Stimulated activated memory B cell treated with anti-CD40 and anti-IgM and Interleukin-4, amounts not matched to agents 10 μg/mL and 1 μg/mL and 100 μg/mL, for 72 hours (primary cell): ENCODE measurements at regions not wholly inside any gene's neighbourhood (a gene's known extent, or its start where the extent isn't known, plus 50 kb on each side); places are given as distances from the start of the nearest gene placed in this dataset.

Experiments used
- ATAC-seq: fragments of 150-1000 bp; cut with Tn5 transposase; 2 replicates; pipeline ENCODE4 v1.10.0; 2021
- H3K27ac Mint-ChIP-seq: one replicate; pipeline ENCODE4 v1.8.0; 2022; ENCODE audit warnings: mild to moderate bottlenecking, mixed read lengths
- H3K27me3 Mint-ChIP-seq: one replicate; pipeline ENCODE4 v1.8.0; 2022; ENCODE audit warnings: mixed read lengths
- H3K36me3 Mint-ChIP-seq: one replicate; pipeline ENCODE4 v1.8.0; 2022; ENCODE audit warnings: mixed read lengths
- H3K4me1 Mint-ChIP-seq: one replicate; pipeline ENCODE4 v1.8.0; 2022; ENCODE audit warnings: mixed read lengths
- H3K4me3 Mint-ChIP-seq: one replicate; pipeline ENCODE4 v1.8.0; 2022; ENCODE audit warnings: mild to moderate bottlenecking, moderate library complexity, mixed read lengths
- H3K9me3 Mint-ChIP-seq: one replicate; pipeline ENCODE4 v1.8.0; 2022; ENCODE audit warnings: mixed read lengths

- Mint-ChIP-seq H3K4me1 (no peaks in the 10 kb centered on the region), H3K4me3 (no peak overlapping the region), H3K36me3 (no peaks in the 10 kb centered on the region), H3K27ac (no peak overlapping the region), H3K9me3 (no peaks in the 10 kb centered on the region), H3K27me3 (no peaks in the 10 kb centered on the region)
- ATAC-seq, result no peak
Observed at GRCh38 chr11:92492372-92492771, 267.8 kb downstream of the FAT3 start.

GRCh38 chr11:92495107-92495793 is 270.6 kb downstream of the FAT3 start:
- Mint-ChIP-seq H3K27ac (no peak overlapping the region), H3K4me1 (no peaks in the 10 kb centered on the region), H3K36me3 (no peaks in the 10 kb centered on the region), H3K27me3 (no peaks in the 10 kb centered on the region), H3K9me3 (no peaks in the 10 kb centered on the region), H3K4me3 (no peak overlapping the region)
- ATAC-seq, result no peak

GRCh38 chr11:92500453-92500852 is 275.8 kb downstream of the FAT3 start:
- H3K27ac Mint-ChIP-seq, result no peak overlapping the region
- H3K36me3 Mint-ChIP-seq, result no peaks in the 10 kb centered on the region
- no peaks in the 10 kb centered on the region for H3K9me3 Mint-ChIP-seq
- no peaks in the 10 kb centered on the region for H3K27me3 Mint-ChIP-seq
- no peaks in the 10 kb centered on the region for H3K4me1 Mint-ChIP-seq
- H3K4me3 Mint-ChIP-seq, result no peak overlapping the region
- no peak for ATAC-seq

- H3K4me1 Mint-ChIP-seq, result no peaks in the 10 kb centered on the region
- H3K27me3 Mint-ChIP-seq, result no peaks in the 10 kb centered on the region
- no peak for ATAC-seq
- H3K4me3 Mint-ChIP-seq, result no peak overlapping the region
- H3K27ac Mint-ChIP-seq, result no peak overlapping the region
- no peaks in the 10 kb centered on the region for H3K36me3 Mint-ChIP-seq
- H3K9me3 Mint-ChIP-seq, result no peaks in the 10 kb centered on the region
Observed at GRCh38 chr11:92501066-92501739, 276.6 kb downstream of the FAT3 start.

GRCh38 chr11:92504004-92504403 is 279.4 kb downstream of the FAT3 start:
- H3K36me3 Mint-ChIP-seq, result no peaks in the 10 kb centered on the region
- H3K27ac Mint-ChIP-seq, result no peak overlapping the region
- ATAC-seq, result no peak
- H3K27me3 Mint-ChIP-seq, result no peaks in the 10 kb centered on the region
- H3K4me3 Mint-ChIP-seq, result no peak overlapping the region
- H3K9me3 Mint-ChIP-seq, result no peaks in the 10 kb centered on the region
- no peaks in the 10 kb centered on the region for H3K4me1 Mint-ChIP-seq

- Mint-ChIP-seq H3K4me3 (no peak overlapping the region), H3K9me3 (no peaks in the 10 kb centered on the region), H3K27ac (no peak overlapping the region), H3K4me1 (no peaks in the 10 kb centered on the region), H3K27me3 (no peaks in the 10 kb centered on the region), H3K36me3 (no peaks in the 10 kb centered on the region)
- ATAC-seq, result no peak
Observed at GRCh38 chr11:92504534-92504933, 279.9 kb downstream of the FAT3 start.

- Mint-ChIP-seq H3K27me3 (no peaks in the 10 kb centered on the region), H3K4me3 (no peak overlapping the region), H3K9me3 (no peaks in the 10 kb centered on the region), H3K4me1 (no peaks in the 10 kb centered on the region), H3K36me3 (no peaks in the 10 kb centered on the region), H3K27ac (no peak overlapping the region)
- no peak for ATAC-seq
Observed at GRCh38 chr11:92505689-92506088, 281.1 kb downstream of the FAT3 start.

- ATAC-seq, result no peak
- no peaks in the 10 kb centered on the region for H3K27me3 Mint-ChIP-seq
- H3K9me3 Mint-ChIP-seq, result no peaks in the 10 kb centered on the region
- no peak overlapping the region for H3K27ac Mint-ChIP-seq
- H3K4me1 Mint-ChIP-seq, result no peaks in the 10 kb centered on the region
- no peak overlapping the region for H3K4me3 Mint-ChIP-seq
- no peaks in the 10 kb centered on the region for H3K36me3 Mint-ChIP-seq
Observed at GRCh38 chr11:92506809-92507336, 282.3 kb downstream of the FAT3 start.

- Mint-ChIP-seq H3K27me3 (no peaks in the 10 kb centered on the region), H3K4me3 (no peak overlapping the region), H3K27ac (no peak overlapping the region), H3K36me3 (no peaks in the 10 kb centered on the region), H3K4me1 (no peaks in the 10 kb centered on the region), H3K9me3 (no peaks in the 10 kb centered on the region)
- ATAC-seq, result no peak
Observed at GRCh38 chr11:92510591-92510990, 286.0 kb downstream of the FAT3 start.

- no peak overlapping the region for H3K27ac Mint-ChIP-seq
- ATAC-seq, result no peak
- peaks cover 3% of the 10 kb centered on the region for H3K9me3 Mint-ChIP-seq
- H3K4me3 Mint-ChIP-seq, result no peak overlapping the region
- no peaks in the 10 kb centered on the region for H3K4me1 Mint-ChIP-seq
- H3K36me3 Mint-ChIP-seq, result no peaks in the 10 kb centered on the region
- H3K27me3 Mint-ChIP-seq, result no peaks in the 10 kb centered on the region
Observed at GRCh38 chr11:92511522-92512203, 287.0 kb downstream of the FAT3 start.

- no peak overlapping the region for H3K4me3 Mint-ChIP-seq
- H3K27me3 Mint-ChIP-seq, result no peaks in the 10 kb centered on the region
- H3K9me3 Mint-ChIP-seq, result peaks cover 5% of the 10 kb centered on the region
- no peak overlapping the region for H3K27ac Mint-ChIP-seq
- no peaks in the 10 kb centered on the region for H3K4me1 Mint-ChIP-seq
- no peak for ATAC-seq
- no peaks in the 10 kb centered on the region for H3K36me3 Mint-ChIP-seq
Observed at GRCh38 chr11:92512204-92512569, 287.6 kb downstream of the FAT3 start.

- H3K9me3 Mint-ChIP-seq, result no peaks in the 10 kb centered on the region
- no peaks in the 10 kb centered on the region for H3K4me1 Mint-ChIP-seq
- no peak overlapping the region for H3K27ac Mint-ChIP-seq
- H3K4me3 Mint-ChIP-seq, result no peak overlapping the region
- no peaks in the 10 kb centered on the region for H3K27me3 Mint-ChIP-seq
- H3K36me3 Mint-ChIP-seq, result no peaks in the 10 kb centered on the region
- ATAC-seq, result no peak
Observed at GRCh38 chr11:92523611-92524010, 299.0 kb downstream of the FAT3 start.

GRCh38 chr11:92524542-92524941 is 299.9 kb downstream of the FAT3 start:
- H3K4me1 Mint-ChIP-seq, result no peaks in the 10 kb centered on the region
- no peak for ATAC-seq
- no peak overlapping the region for H3K4me3 Mint-ChIP-seq
- no peaks in the 10 kb centered on the region for H3K27me3 Mint-ChIP-seq
- H3K27ac Mint-ChIP-seq, result no peak overlapping the region
- no peaks in the 10 kb centered on the region for H3K36me3 Mint-ChIP-seq
- no peaks in the 10 kb centered on the region for H3K9me3 Mint-ChIP-seq

- Mint-ChIP-seq H3K4me1 (no peaks in the 10 kb centered on the region), H3K27ac (no peak overlapping the region), H3K4me3 (no peak overlapping the region), H3K9me3 (no peaks in the 10 kb centered on the region), H3K27me3 (no peaks in the 10 kb centered on the region), H3K36me3 (no peaks in the 10 kb centered on the region)
- ATAC-seq, result no peak
Observed at GRCh38 chr11:92527467-92527866, 302.8 kb downstream of the FAT3 start.

- Mint-ChIP-seq H3K4me1 (no peaks in the 10 kb centered on the region), H3K9me3 (no peaks in the 10 kb centered on the region), H3K27ac (no peak overlapping the region), H3K27me3 (no peaks in the 10 kb centered on the region), H3K4me3 (no peak overlapping the region), H3K36me3 (no peaks in the 10 kb centered on the region)
- no peak for ATAC-seq
Observed at GRCh38 chr11:92528001-92528400, 303.4 kb downstream of the FAT3 start.
